ENCODE measurements at regions not wholly inside any gene's neighbourhood (a gene's known extent, or its start where the extent isn't known, plus 50 kb on each side); places are given as distances from the start of the nearest gene placed in this dataset.

- no peak for DNase-seq (ENCODE audit: low read depth in 2 of 2)
These were observed 106.8 kb upstream of the C1orf21 start for GRCh38 chr1:184279911-184280458.

- no peak for DNase-seq (ENCODE audit: low read depth in 2 of 2)
These were observed 102.8 kb upstream of the C1orf21 start for GRCh38 chr1:184283999-184284398.

GRCh38 chr1:184284900-184285299, 101.9 kb upstream of the C1orf21 start:
- no peak for DNase-seq (ENCODE audit: low read depth in 2 of 2)

- no peak for DNase-seq (ENCODE audit: low read depth in 2 of 2)
These were observed 101.3 kb upstream of the C1orf21 start for GRCh38 chr1:184285401-184286087.

- no peak for DNase-seq (ENCODE audit: low read depth in 2 of 2)
These were observed 99.8 kb upstream of the C1orf21 start for GRCh38 chr1:184287001-184287400.

GRCh38 chr1:184289825-184290550, 96.8 kb upstream of the C1orf21 start:
- DNase-seq (ENCODE audit: low read depth in 2 of 2): no peak

GRCh38 chr1:184291701-184292100, 95.1 kb upstream of the C1orf21 start:
- DNase-seq (ENCODE audit: low read depth in 2 of 2): no peak

GRCh38 chr1:184292101-184292500, 94.7 kb upstream of the C1orf21 start:
- no peak for DNase-seq (ENCODE audit: low read depth in 2 of 2)

GRCh38 chr1:184294101-184294500, 92.7 kb upstream of the C1orf21 start:
- no peak for DNase-seq (ENCODE audit: low read depth in 2 of 2)

GRCh38 chr1:184296466-184297243, 90.2 kb upstream of the C1orf21 start:
- no peak for DNase-seq (ENCODE audit: low read depth in 2 of 2)

- DNase-seq (ENCODE audit: low read depth in 2 of 2): no peak
These were observed 89.5 kb upstream of the C1orf21 start for GRCh38 chr1:184297244-184297750.

- no peak for DNase-seq (ENCODE audit: low read depth in 2 of 2)
These were observed 88.1 kb upstream of the C1orf21 start for GRCh38 chr1:184298440-184299405.

GRCh38 chr1:184299406-184299790, 87.4 kb upstream of the C1orf21 start:
- DNase-seq (ENCODE audit: low read depth in 2 of 2): no peak

GRCh38 chr1:184299796-184300195, 87.0 kb upstream of the C1orf21 start:
- DNase-seq (ENCODE audit: low read depth in 2 of 2): no peak

- no peak for DNase-seq (ENCODE audit: low read depth in 2 of 2)
These were observed 86.4 kb upstream of the C1orf21 start for GRCh38 chr1:184300446-184300845.

- DNase-seq (ENCODE audit: low read depth in 2 of 2): no peak
These were observed 85.6 kb upstream of the C1orf21 start for GRCh38 chr1:184301227-184301626.

GRCh38 chr1:184302346-184302745, 84.5 kb upstream of the C1orf21 start:
- DNase-seq (ENCODE audit: low read depth in 2 of 2): no peak

GRCh38 chr1:184310157-184310819, 76.5 kb upstream of the C1orf21 start:
- DNase-seq (ENCODE audit: low read depth in 2 of 2): no peak

GRCh38 chr1:184311580-184311979, 75.2 kb upstream of the C1orf21 start:
- no peak for DNase-seq (ENCODE audit: low read depth in 2 of 2)

- no peak for DNase-seq (ENCODE audit: low read depth in 2 of 2)
These were observed 71.6 kb upstream of the C1orf21 start for GRCh38 chr1:184315254-184315653.

Measured in stimulated activated CD8-positive, alpha-beta memory T cell treated with anti-CD3 and anti-CD28 coated beads, Interleukin-15, amount 100 ng/mL, for 48 hours (primary cell).